ENCODE measurements at regions not wholly inside any gene's neighbourhood (a gene's known extent, or its start where the extent isn't known, plus 50 kb on each side); places are given as distances from the start of the nearest gene placed in this dataset.

DNA sequence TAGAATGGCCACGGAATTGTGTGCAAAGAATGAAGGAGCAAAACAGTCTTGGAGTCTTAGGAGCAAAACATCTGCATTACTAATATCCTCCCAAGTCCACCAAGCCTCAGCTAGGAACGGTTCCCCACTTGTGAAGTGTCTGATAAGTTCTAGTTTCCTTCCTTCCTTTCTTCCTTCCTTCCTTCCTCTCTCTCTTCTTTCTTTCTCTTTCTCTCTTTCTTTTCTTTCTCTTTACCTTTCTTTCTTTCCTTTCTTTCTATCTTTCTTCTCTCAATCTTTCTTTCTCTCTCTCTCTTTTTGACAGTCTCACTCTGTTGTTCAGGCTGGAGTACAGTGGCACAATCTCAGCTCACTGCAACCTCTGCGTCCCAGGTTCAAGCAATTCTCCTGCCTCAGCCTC is 160.8 kb downstream of the FOXL1 start:
- Histone ChIP-seq H3K36me3 (ENCODE audit: control insufficient read depth in 2 of 2, insufficient read depth in 2 of 2, low read length in 1 of 2) (no peaks in the 10 kb centered on the region), H3K9me3 (ENCODE audit: control insufficient read depth in 2 of 2, insufficient read depth in 1 of 2, low read length in 1 of 2) (no peaks in the 10 kb centered on the region), H3K4me3 (ENCODE audit: low read length in 2 of 2) (no peak overlapping the region), H3K27ac (ENCODE audit: low read depth in 1 of 2, low read length in 1 of 2) (no peak overlapping the region), H3K4me1 (ENCODE audit: control insufficient read depth in 2 of 2, insufficient read depth in 2 of 2, low read length in 2 of 2) (peaks cover 0 to 2% of the 10 kb centered on the region in 2 donors), H3K27me3 (ENCODE audit: control insufficient read depth in 2 of 2, insufficient read depth in 1 of 2, low read length in 1 of 2) (peaks cover 0 to 33% of the 10 kb centered on the region in 2 donors)
- 71% methylated on average over 3 of the region's 3 CpGs for WGBS
- DNase-seq (ENCODE audit: low read depth in 6 of 9, low spot score in 9 of 9): no peak

DNA sequence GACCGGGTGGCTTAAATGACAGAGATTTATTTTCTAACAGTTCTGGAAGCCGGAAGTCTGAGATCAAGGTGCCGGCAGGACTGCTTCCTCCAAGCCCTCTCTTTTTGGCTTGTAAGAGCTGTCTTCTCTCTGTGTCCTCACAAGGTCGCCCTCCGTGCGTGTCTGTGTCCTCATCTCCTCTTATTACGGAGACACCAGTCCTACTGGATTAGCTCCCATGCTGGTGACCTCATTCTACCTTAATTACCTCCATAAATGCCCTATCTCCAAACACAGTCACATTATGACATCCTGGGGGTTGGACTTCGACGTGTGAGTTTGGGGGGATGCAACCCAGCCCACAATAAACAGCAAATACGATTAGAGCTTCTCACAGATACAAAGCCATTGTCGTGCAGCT is 161.5 kb downstream of the FOXL1 start:
- Histone ChIP-seq H3K4me1 (ENCODE audit: control insufficient read depth in 2 of 2, insufficient read depth in 2 of 2, low read length in 2 of 2) (peaks cover 0 to 2% of the 10 kb centered on the region in 2 donors), H3K9me3 (ENCODE audit: control insufficient read depth in 2 of 2, insufficient read depth in 1 of 2, low read length in 1 of 2) (no peaks in the 10 kb centered on the region), H3K27ac (ENCODE audit: low read depth in 1 of 2, low read length in 1 of 2) (no peak overlapping the region), H3K36me3 (ENCODE audit: control insufficient read depth in 2 of 2, insufficient read depth in 2 of 2, low read length in 1 of 2) (no peaks in the 10 kb centered on the region), H3K27me3 (ENCODE audit: control insufficient read depth in 2 of 2, insufficient read depth in 1 of 2, low read length in 1 of 2) (peaks cover 0 to 27% of the 10 kb centered on the region in 2 donors), H3K4me3 (ENCODE audit: low read length in 2 of 2) (no peak overlapping the region)
- 52% methylated on average over 11 of the region's 11 CpGs for WGBS
- DNase-seq (ENCODE audit: low read depth in 6 of 9, low spot score in 9 of 9): no peak

DNA sequence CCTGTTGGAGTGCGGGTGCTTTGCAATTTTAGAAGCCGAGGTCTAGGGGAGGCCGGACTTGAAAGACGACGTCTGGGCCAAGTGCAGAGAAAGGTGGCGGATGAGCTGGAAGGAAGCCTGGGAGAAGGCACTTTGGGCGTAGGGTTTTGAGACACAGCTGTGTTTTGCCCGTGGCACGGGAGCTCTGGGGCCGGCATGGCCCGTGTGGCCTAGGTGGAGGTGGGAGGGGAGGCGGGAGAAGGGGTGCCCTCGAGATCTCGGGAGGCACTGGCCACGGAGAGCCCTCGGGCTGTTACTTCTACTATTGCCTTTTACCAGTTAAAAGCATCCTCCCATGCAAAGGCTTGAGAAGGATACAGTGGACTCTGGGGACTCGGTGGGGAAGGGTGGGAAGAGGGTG is 161.9 kb downstream of the FOXL1 start:
- WGBS: 88% methylated on average over 17 of the region's 17 CpGs
- Histone ChIP-seq H3K27ac (ENCODE audit: low read depth in 1 of 2, low read length in 1 of 2) (no peak overlapping the region), H3K4me3 (ENCODE audit: low read length in 2 of 2) (no peak overlapping the region), H3K36me3 (ENCODE audit: control insufficient read depth in 2 of 2, insufficient read depth in 2 of 2, low read length in 1 of 2) (no peaks in the 10 kb centered on the region), H3K9me3 (ENCODE audit: control insufficient read depth in 2 of 2, insufficient read depth in 1 of 2, low read length in 1 of 2) (no peaks in the 10 kb centered on the region), H3K4me1 (ENCODE audit: control insufficient read depth in 2 of 2, insufficient read depth in 2 of 2, low read length in 2 of 2) (peaks cover 0 to 2% of the 10 kb centered on the region in 2 donors), H3K27me3 (ENCODE audit: control insufficient read depth in 2 of 2, insufficient read depth in 1 of 2, low read length in 1 of 2) (peaks cover 0 to 24% of the 10 kb centered on the region in 2 donors)
- DNase-seq (ENCODE audit: low read depth in 6 of 9, low spot score in 9 of 9): no peak

DNA sequence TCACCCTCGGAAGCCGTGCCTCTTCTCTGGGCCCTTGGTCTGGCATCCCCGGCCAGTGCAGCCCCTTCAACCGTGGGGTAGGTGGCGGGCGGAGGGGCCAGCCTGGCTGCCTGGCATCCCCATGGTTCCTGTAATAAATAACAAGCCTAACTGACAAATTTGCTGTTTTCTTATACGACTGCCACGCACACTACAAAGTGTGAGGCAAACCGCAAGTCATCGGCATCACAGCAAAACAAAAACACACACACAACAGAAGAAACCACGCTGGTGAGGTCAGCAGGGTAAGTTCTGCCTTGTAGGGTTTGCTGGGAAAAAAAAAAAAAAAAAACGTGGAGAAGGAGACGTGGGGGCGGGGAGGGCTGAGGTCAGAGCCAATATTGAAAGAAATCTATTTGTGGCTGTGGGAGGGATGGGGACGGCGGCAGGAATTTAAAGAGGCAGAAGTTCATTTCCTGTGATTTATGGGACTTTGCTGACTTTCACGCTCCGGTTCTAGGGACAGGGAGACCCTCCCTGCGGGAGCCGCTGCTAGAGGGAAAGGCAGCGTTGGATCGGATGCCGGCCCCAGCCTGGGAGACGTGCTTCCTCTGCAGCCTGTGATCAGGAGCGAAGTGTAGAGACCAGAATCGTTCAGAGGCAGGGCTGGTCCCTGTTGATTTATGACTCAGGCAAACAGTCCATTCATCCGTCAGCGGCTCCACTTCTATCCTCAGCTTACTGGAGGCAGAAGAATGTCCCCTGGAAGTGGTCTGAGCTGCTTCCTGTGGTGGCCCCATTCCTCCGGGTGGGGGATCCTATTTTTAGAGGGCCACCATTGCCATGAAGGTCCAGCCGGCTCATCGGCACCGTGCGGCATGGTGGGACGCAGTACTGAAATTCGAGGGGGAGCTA is 162.8 kb downstream of the FOXL1 start:
- Histone ChIP-seq H3K27me3 (ENCODE audit: control insufficient read depth in 2 of 2, insufficient read depth in 1 of 2, low read length in 1 of 2) (peaks cover 0 to 24% of the 10 kb centered on the region in 2 donors), H3K27ac (ENCODE audit: low read depth in 1 of 2, low read length in 1 of 2) (no peak overlapping the region), H3K9me3 (ENCODE audit: control insufficient read depth in 2 of 2, insufficient read depth in 1 of 2, low read length in 1 of 2) (no peaks in the 10 kb centered on the region), H3K4me1 (ENCODE audit: control insufficient read depth in 2 of 2, insufficient read depth in 2 of 2, low read length in 2 of 2) (peaks cover 0 to 2% of the 10 kb centered on the region in 2 donors), H3K36me3 (ENCODE audit: control insufficient read depth in 2 of 2, insufficient read depth in 2 of 2, low read length in 1 of 2) (no peaks in the 10 kb centered on the region), H3K4me3 (ENCODE audit: low read length in 2 of 2) (no peak overlapping the region)
- no peak for DNase-seq (ENCODE audit: low read depth in 6 of 9, low spot score in 9 of 9)
- WGBS: 5% methylated on average over 35 of the region's 35 CpGs

DNA sequence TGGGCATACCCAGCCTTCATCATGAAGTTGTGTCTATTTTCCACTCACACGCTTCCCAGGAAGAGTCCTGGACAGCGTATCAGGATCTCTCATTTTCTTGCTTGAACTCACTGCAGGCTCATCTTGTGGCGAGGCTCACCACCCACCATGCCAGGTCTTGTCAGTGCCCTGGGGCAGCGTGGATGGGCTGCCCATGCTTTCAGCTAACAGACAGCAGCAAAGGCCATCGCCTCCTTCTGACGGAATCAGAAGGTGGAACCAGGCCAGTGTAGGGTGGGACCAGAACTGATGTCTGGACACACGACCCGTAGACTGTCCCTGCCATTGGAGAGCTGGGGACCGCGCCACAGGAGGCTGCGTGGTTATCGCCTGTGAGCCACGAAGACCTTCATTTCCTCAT is 169.4 kb downstream of the FOXL1 start:
- H3K4me1 ChIP-seq (ENCODE audit: control insufficient read depth in 2 of 2, insufficient read depth in 2 of 2, low read length in 2 of 2): no peaks in the 10 kb centered on the region
- no peaks in the 10 kb centered on the region for H3K27me3 ChIP-seq (ENCODE audit: control insufficient read depth in 2 of 2, insufficient read depth in 1 of 2, low read length in 1 of 2)
- H3K9me3 ChIP-seq (ENCODE audit: control insufficient read depth in 2 of 2, insufficient read depth in 1 of 2, low read length in 1 of 2): no peaks in the 10 kb centered on the region
- no peaks in the 10 kb centered on the region for H3K36me3 ChIP-seq (ENCODE audit: control insufficient read depth in 2 of 2, insufficient read depth in 2 of 2, low read length in 1 of 2)
- H3K27ac ChIP-seq (ENCODE audit: low read depth in 1 of 2, low read length in 1 of 2): no peak overlapping the region
- no peak overlapping the region for H3K4me3 ChIP-seq (ENCODE audit: low read length in 2 of 2)
- 90% methylated on average over 13 of the region's 13 CpGs for WGBS
- DNase-seq (ENCODE audit: low read depth in 6 of 9, low spot score in 9 of 9): no peak

DNA sequence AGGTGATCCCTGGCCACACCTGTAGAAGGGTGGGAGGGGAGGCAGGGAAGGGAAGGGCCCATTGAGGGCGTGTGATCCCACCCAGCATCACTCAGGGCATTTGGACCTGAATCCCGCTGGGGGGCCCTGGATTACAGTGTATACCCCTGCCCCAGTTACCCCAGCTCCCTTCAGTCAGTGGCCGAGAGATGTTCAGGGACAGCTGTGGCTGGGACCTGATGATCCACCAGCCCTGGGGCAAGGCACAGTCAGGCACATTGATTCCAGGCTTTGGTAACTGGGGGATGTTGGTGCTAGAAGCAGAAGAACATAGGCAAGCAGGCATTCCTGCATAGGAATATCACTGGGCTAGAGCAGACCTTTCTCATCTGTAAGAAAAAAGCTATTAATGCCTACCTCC is 170.3 kb downstream of the FOXL1 start:
- H3K4me3 ChIP-seq (ENCODE audit: low read length in 2 of 2): no peak overlapping the region
- 82% methylated on average over 3 of the region's 3 CpGs for WGBS
- DNase-seq (ENCODE audit: low read depth in 6 of 9, low spot score in 9 of 9): no peak

DNA sequence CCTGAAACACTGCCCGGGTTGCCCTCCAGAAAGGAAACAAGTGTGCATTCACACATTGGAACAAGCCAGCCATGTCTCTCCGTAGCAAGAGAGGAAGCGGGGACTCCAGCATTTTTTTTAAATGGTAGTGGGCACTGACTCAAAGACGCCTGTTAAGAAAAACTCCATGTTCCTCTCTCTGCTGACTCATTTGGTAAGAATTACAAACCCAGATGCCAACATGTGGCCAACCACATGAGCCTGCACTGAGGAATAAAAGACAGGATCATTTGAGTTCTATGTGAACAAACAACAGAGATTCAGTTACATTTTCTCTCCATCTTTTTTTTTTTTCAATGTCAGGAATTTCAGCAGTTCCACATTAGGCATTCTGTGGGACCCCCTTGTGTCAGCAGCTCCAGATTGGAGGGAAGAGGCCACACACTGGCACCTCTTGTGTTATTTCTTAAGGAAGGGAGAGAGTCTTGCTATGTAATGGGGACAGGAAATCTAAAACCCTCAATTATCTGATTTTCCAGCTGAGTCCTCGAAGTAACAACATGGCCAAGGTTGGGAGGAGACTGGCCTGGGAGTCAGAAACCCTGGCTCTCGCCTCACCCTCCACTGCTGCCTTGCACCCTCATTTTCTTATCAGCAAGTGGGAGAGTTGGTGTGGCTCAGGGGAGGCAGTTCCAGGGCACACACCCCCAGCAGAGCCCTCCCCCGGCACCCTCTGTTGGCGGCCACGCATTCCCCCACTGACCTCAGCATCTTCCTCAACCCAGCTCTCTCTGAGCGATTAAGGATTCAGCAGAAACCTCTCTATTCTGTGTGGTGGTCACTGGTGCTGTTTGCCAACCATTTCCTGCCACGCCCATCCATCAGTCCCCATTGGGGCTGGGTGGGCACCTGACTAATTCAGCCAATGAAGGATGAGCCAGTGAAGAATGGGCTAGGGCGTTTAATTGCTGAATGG is 173.0 kb downstream of the FOXL1 start:
- DNase-seq (ENCODE audit: low read depth in 6 of 9, low spot score in 9 of 9): no peak
- Histone ChIP-seq H3K27me3 (ENCODE audit: control insufficient read depth in 2 of 2, insufficient read depth in 1 of 2, low read length in 1 of 2) (no peaks in the 10 kb centered on the region), H3K4me3 (ENCODE audit: low read length in 2 of 2) (no peak overlapping the region), H3K36me3 (ENCODE audit: control insufficient read depth in 2 of 2, insufficient read depth in 2 of 2, low read length in 1 of 2) (no peaks in the 10 kb centered on the region), H3K4me1 (ENCODE audit: control insufficient read depth in 2 of 2, insufficient read depth in 2 of 2, low read length in 2 of 2) (no peaks in the 10 kb centered on the region), H3K9me3 (ENCODE audit: control insufficient read depth in 2 of 2, insufficient read depth in 1 of 2, low read length in 1 of 2) (no peaks in the 10 kb centered on the region), H3K27ac (ENCODE audit: low read depth in 1 of 2, low read length in 1 of 2) (no peak overlapping the region)
- 78% methylated on average over 12 of the region's 12 CpGs for WGBS

More for the DNA sequence above, 170.3 kb downstream of the FOXL1 start:
- Histone ChIP-seq H3K4me1 (ENCODE audit: control insufficient read depth in 2 of 2, insufficient read depth in 2 of 2, low read length in 2 of 2) (no peaks in the 10 kb centered on the region), H3K27ac (ENCODE audit: low read depth in 1 of 2, low read length in 1 of 2) (no peak overlapping the region), H3K36me3 (ENCODE audit: control insufficient read depth in 2 of 2, insufficient read depth in 2 of 2, low read length in 1 of 2) (no peaks in the 10 kb centered on the region), H3K9me3 (ENCODE audit: control insufficient read depth in 2 of 2, insufficient read depth in 1 of 2, low read length in 1 of 2) (no peaks in the 10 kb centered on the region), H3K27me3 (ENCODE audit: control insufficient read depth in 2 of 2, insufficient read depth in 1 of 2, low read length in 1 of 2) (no peaks in the 10 kb centered on the region)

DNA sequence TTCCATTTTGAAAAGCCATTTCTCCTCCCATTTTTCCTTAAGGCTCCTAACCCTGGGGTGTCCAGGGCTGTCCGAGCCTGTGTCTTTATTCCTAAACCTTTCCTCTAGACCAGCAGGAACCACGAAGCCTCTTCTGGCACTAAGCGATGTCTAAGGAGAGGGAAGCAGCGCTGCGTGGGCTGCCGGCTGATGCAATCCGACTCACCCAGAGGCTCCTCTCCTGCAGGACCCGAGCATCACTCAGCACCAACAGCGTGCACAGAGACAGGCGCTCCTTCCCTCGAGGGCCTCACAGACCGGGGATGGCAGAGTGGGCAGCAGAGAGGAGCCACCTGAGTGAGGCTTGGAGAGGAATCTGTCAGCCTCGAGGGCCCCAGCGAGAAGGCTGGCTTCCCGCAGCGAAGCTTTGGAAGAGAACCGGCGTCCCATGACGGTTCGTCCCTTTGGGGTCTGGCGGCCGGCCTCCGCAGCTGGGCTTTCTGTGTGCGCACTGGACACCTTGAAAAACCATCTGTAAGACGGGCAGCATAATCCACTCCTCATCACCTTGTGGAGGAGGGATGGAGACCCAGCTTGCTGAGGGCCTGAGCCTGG is 174.3 kb downstream of the FOXL1 start:
- Histone ChIP-seq H3K36me3 (ENCODE audit: control insufficient read depth in 2 of 2, insufficient read depth in 2 of 2, low read length in 1 of 2) (no peaks in the 10 kb centered on the region), H3K9me3 (ENCODE audit: control insufficient read depth in 2 of 2, insufficient read depth in 1 of 2, low read length in 1 of 2) (no peaks in the 10 kb centered on the region), H3K27ac (ENCODE audit: low read depth in 1 of 2, low read length in 1 of 2) (no peak overlapping the region), H3K4me3 (ENCODE audit: low read length in 2 of 2) (no peak overlapping the region), H3K4me1 (ENCODE audit: control insufficient read depth in 2 of 2, insufficient read depth in 2 of 2, low read length in 2 of 2) (no peaks in the 10 kb centered on the region), H3K27me3 (ENCODE audit: control insufficient read depth in 2 of 2, insufficient read depth in 1 of 2, low read length in 1 of 2) (peaks cover 0 to 7% of the 10 kb centered on the region in 2 donors)
- WGBS: 95% methylated on average over 25 of the region's 25 CpGs
- DNase-seq (ENCODE audit: low read depth in 6 of 9, low spot score in 9 of 9): no peak

Measured in thymus (tissue), 11 donors.